HCT116 (cell line): ENCODE measurements at regions not wholly inside any gene's neighbourhood (a gene's known extent, or its start where the extent isn't known, plus 50 kb on each side); places are given as distances from the start of the nearest gene placed in this dataset.

ENCODE experiments used
- ATAC-seq: fragments of 200-7000 bp; cut with Tn5 transposase; 2 replicates; pipeline ENCODE4 v1.9.1; 2020; ENCODE audit warnings: mild to moderate bottlenecking, moderate library complexity
- BruUV-seq: library from RNA; stranded (reverse); fragments of 400-500 nt; replicated peaks from 2 replicates; lab custom pipeline; 2021; lab: Mats Ljungman, UMichigan
- CTCF ChIA-PET: fragments of 300-600 bp; sonication (Branson Sonifier 250); formaldehyde crosslinking; loops from one replicate; lab custom pipeline; 2021; ENCODE audit warnings: antibody characterized with exemption; lab: Charles Lee
- POLR2A ChIA-PET: fragments of 300-600, 350-600 bp; sonication (Branson Sonifier 250); formaldehyde crosslinking; loops from one replicate; lab custom pipeline; 2021; ENCODE audit warnings: antibody characterized with exemption; lab: Charles Lee
- RAD21 ChIA-PET, 2 experiments: fragments of 300-600 bp; sonication (Branson Sonifier 250); formaldehyde crosslinking; loops; one replicate each; lab custom pipeline; 2023; ENCODE audit warnings: low total read pairs in 2 of 2; ENCODE audit not compliant: uncharacterized antibody in 2 of 2, unreplicated experiment in 2 of 2, low non-redundant PET in 1 of 2; lab: Charles Lee
- DNase-seq: peaks from one replicate; pipeline ENCODE4 v3.0.0-alpha.2; 2010; ENCODE audit warnings: low read depth, low spot score
- H2AFZ ChIP-seq: fragments of 200-600 bp; shearing (Covaris generic), sonication (generic); 2 replicates; pipeline ENCODE4 v1.6.1; 2017; ENCODE audit warnings: low read depth, mixed run types, mixed read lengths, antibody characterized with exemption, low read length; ENCODE audit not compliant: poor library complexity, severe bottlenecking
- H3K27ac ChIP-seq: 2 replicates; pipeline ENCODE4 v1.5.1; 2012; ENCODE audit warnings: low read depth, low read length
- H3K27me3 ChIP-seq: fragments of 200-600 bp; sonication (generic); 2 replicates; pipeline ENCODE4 v1.6.1; 2016; ENCODE audit warnings: mixed run types, low read length, mixed read lengths; ENCODE audit not compliant: insufficient read depth
- H3K36me3 ChIP-seq, 2 experiments: fragments of 200-500 bp in 1 of 2; fragments of 200-600 bp in 1 of 2; sonication (Bioruptor generic) in 1 of 2; sonication (generic) in 1 of 2; 2 replicates each; pipeline versions ENCODE4 v1.5.1 to v1.6.1; 2014 to 2016; ENCODE audit warnings: low read length in 2 of 2, inconsistent platforms in 1 of 2, mixed read lengths in 1 of 2, mixed run types in 1 of 2; ENCODE audit not compliant: insufficient read depth in 2 of 2, control insufficient read depth in 1 of 2
- H3K4me1 ChIP-seq, 2 experiments: fragments of 200-600 bp in 1 of 2; sonication (generic) in 1 of 2; 2 replicates each; pipeline versions ENCODE4 v1.5.1 to v1.6.1; 2012 to 2017; ENCODE audit warnings: low read length in 2 of 2, inconsistent platforms in 1 of 2, mild to moderate bottlenecking in 1 of 2, mixed read lengths in 1 of 2, mixed run types in 1 of 2, moderate library complexity in 1 of 2; ENCODE audit not compliant: insufficient read depth in 2 of 2, control insufficient read depth in 1 of 2
- H3K4me2 ChIP-seq: fragments of 200-600 bp; sonication (generic); 2 replicates; pipeline ENCODE4 v1.6.1; 2017; ENCODE audit warnings: mixed run types, low read length, mixed read lengths
- H3K4me3 ChIP-seq, 2 experiments: fragments of 200-600 bp in 1 of 2; sonication (generic) in 1 of 2; replicated peaks in 1 of 2; 2 replicates each; pipeline ENCODE4 v1.5.1; 2011 to 2016; ENCODE audit warnings: low read length in 2 of 2, control low read depth in 1 of 2, low read depth in 1 of 2, mild to moderate bottlenecking in 1 of 2, mixed read lengths in 1 of 2, mixed run types in 1 of 2
- H3K79me2 ChIP-seq: fragments of 200-600 bp; sonication (generic); 2 replicates; pipeline ENCODE4 v1.6.1; 2017; ENCODE audit warnings: mild to moderate bottlenecking, mixed run types, low read length, moderate library complexity, mixed read lengths; ENCODE audit not compliant: insufficient read depth
- H3K9ac ChIP-seq: fragments of 200-600 bp; sonication (generic); 2 replicates; pipeline ENCODE4 v1.6.1; 2016; ENCODE audit warnings: low read length, mixed read lengths
- H3K9me2 ChIP-seq: fragments of 200-600 bp; sonication (generic), shearing (Covaris generic); 2 replicates; pipeline ENCODE4 v1.6.1; 2017; ENCODE audit warnings: mixed run types, mild to moderate bottlenecking, moderate library complexity; ENCODE audit not compliant: insufficient read depth
- H3K9me3 ChIP-seq, 2 experiments: fragments of 200-500 bp in 1 of 2; fragments of 200-600 bp in 1 of 2; sonication (Bioruptor generic) in 1 of 2; sonication (generic) in 1 of 2; 2 replicates each; pipeline ENCODE4 v1.6.1; 2014 to 2017; ENCODE audit warnings: low read length in 2 of 2, mixed read lengths in 2 of 2, inconsistent platforms in 1 of 2, low read depth in 1 of 2, mild to moderate bottlenecking in 1 of 2, mixed run types in 1 of 2, moderate library complexity in 1 of 2; ENCODE audit not compliant: control insufficient read depth in 1 of 2, insufficient read depth in 1 of 2
- H4K20me1 ChIP-seq: fragments of 200-600 bp; sonication (generic), shearing (Covaris generic); 2 replicates; pipeline ENCODE4 v1.6.1; 2017; ENCODE audit warnings: mixed run types, mild to moderate bottlenecking, moderate library complexity; ENCODE audit not compliant: insufficient read depth
- EGR1 ChIP-seq: IDR thresholded peaks from 2 replicates; pipeline ENCODE4 v1.6.1; 2012; ENCODE audit warnings: low read depth
- FOSL1 ChIP-seq: IDR thresholded peaks from 2 replicates; pipeline ENCODE4 v1.6.1; 2012; ENCODE audit warnings: low read depth
- JUND ChIP-seq: IDR thresholded peaks from 2 replicates; pipeline ENCODE4 v1.6.1; 2012
- POLR2AphosphoS5 ChIP-seq: IDR thresholded peaks from 2 replicates; pipeline ENCODE4 v1.6.1; 2011; ENCODE audit warnings: mild to moderate bottlenecking, low read depth, low read length, moderate library complexity
- RAD21 ChIP-seq: IDR thresholded peaks from 2 replicates; pipeline ENCODE4 v1.6.1; 2012; ENCODE audit warnings: low read depth, mild to moderate bottlenecking
- SIN3A ChIP-seq: IDR thresholded peaks from 2 replicates; pipeline ENCODE4 v1.6.1; 2012; ENCODE audit warnings: low read depth
- YY1 ChIP-seq: IDR thresholded peaks from 2 replicates; pipeline ENCODE4 v1.6.1; 2011; ENCODE audit warnings: low read length, low read depth, moderate library complexity, mild to moderate bottlenecking; ENCODE audit not compliant: insufficient replicate concordance; ENCODE audit errors: extremely low read depth
- ZFX ChIP-seq: fragments of 450-650 bp; IDR thresholded peaks from 2 replicates; pipeline ENCODE4 v1.6.1; 2017
- ZNF274 ChIP-seq: fragments of 200-500 bp; sonication (Bioruptor generic); IDR thresholded peaks from 2 replicates; pipeline ENCODE4 v1.6.1; 2014; ENCODE audit warnings: mild to moderate bottlenecking, low read depth, low read length, inconsistent platforms
- intact Hi-C: fragments of 100-400 bp; cut with micrococcal nuclease; formaldehyde crosslinking; loops from 2 replicates; pipeline ENCODE4 v1.10.0; 2022
- TF ChIP-seq, protein P1 (sequence below): IDR thresholded peaks from 2 replicates; pipeline ENCODE4 v1.6.1; 2011; ENCODE audit warnings: mild to moderate bottlenecking, low read length, moderate library complexity; ENCODE audit not compliant: insufficient replicate concordance; ENCODE audit errors: extremely low read depth
- TF ChIP-seq, protein P2 (sequence below): IDR thresholded peaks from 2 replicates; pipeline ENCODE4 v1.6.1; 2012
- TF ChIP-seq, protein P3 (sequence below): IDR thresholded peaks from 2 replicates; pipeline ENCODE4 v1.6.1; 2012; ENCODE audit warnings: low read depth
- TF ChIP-seq, protein P4 (sequence below): IDR thresholded peaks from 2 replicates; pipeline ENCODE4 v1.6.1; 2012

DNA sequence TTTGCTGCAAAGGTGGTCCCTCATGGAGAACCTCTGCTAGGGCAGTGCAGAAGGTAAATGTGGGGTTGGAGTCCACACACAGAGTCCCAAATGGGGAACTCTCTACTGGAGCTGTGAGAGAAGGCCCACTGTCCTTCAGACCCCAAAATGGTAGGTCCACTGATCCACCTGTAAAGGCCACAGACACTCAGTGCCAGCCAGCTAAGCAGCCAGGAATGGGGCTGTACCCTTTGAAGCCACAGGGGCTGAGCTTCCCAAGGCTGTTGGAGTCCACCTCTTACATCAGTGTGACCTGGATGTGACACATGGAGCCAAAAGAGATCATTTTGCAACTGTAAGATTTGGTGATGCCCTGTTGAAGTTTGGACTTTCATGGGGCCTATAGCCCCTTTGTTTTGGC, 252.4 kb upstream of the GULP1 start:
- H3K27me3 ChIP-seq, result no peaks in the 10 kb centered on the region
- CTCF ChIA-PET, result no interaction called here
- H3K79me2 ChIP-seq, result no peaks in the 10 kb centered on the region
- no peak overlapping the region for H2AFZ ChIP-seq
- H3K4me2 ChIP-seq, result no peak overlapping the region
- H3K4me3 ChIP-seq, result no peak overlapping the region
- no peaks in the 10 kb centered on the region for H4K20me1 ChIP-seq
- BruUV-seq, result no TSS peak
- H3K27ac ChIP-seq, result no peak overlapping the region
- no peaks in the 10 kb centered on the region for H3K9me3 ChIP-seq
- intact Hi-C loops, result no loop called here
- POLR2A ChIA-PET, result no interaction called here
- RAD21 ChIA-PET, result no interaction called here
- no peaks in the 10 kb centered on the region for H3K9me2 ChIP-seq
- no peak; the same call in 1 of the 2 replicates for ATAC-seq
- TF ChIP-seq, protein P1, sequence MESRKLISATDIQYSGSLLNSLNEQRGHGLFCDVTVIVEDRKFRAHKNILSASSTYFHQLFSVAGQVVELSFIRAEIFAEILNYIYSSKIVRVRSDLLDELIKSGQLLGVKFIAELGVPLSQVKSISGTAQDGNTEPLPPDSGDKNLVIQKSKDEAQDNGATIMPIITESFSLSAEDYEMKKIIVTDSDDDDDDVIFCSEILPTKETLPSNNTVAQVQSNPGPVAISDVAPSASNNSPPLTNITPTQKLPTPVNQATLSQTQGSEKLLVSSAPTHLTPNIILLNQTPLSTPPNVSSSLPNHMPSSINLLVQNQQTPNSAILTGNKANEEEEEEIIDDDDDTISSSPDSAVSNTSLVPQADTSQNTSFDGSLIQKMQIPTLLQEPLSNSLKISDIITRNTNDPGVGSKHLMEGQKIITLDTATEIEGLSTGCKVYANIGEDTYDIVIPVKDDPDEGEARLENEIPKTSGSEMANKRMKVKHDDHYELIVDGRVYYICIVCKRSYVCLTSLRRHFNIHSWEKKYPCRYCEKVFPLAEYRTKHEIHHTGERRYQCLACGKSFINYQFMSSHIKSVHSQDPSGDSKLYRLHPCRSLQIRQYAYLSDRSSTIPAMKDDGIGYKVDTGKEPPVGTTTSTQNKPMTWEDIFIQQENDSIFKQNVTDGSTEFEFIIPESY, result no peak
- TF ChIP-seq ZNF274, result no peak
- TF ChIP-seq RAD21, result no peak
- TF ChIP-seq FOSL1, result no peak
- TF ChIP-seq, protein P2, sequence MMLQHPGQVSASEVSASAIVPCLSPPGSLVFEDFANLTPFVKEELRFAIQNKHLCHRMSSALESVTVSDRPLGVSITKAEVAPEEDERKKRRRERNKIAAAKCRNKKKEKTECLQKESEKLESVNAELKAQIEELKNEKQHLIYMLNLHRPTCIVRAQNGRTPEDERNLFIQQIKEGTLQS, result no peak
- TF ChIP-seq, protein P3, sequence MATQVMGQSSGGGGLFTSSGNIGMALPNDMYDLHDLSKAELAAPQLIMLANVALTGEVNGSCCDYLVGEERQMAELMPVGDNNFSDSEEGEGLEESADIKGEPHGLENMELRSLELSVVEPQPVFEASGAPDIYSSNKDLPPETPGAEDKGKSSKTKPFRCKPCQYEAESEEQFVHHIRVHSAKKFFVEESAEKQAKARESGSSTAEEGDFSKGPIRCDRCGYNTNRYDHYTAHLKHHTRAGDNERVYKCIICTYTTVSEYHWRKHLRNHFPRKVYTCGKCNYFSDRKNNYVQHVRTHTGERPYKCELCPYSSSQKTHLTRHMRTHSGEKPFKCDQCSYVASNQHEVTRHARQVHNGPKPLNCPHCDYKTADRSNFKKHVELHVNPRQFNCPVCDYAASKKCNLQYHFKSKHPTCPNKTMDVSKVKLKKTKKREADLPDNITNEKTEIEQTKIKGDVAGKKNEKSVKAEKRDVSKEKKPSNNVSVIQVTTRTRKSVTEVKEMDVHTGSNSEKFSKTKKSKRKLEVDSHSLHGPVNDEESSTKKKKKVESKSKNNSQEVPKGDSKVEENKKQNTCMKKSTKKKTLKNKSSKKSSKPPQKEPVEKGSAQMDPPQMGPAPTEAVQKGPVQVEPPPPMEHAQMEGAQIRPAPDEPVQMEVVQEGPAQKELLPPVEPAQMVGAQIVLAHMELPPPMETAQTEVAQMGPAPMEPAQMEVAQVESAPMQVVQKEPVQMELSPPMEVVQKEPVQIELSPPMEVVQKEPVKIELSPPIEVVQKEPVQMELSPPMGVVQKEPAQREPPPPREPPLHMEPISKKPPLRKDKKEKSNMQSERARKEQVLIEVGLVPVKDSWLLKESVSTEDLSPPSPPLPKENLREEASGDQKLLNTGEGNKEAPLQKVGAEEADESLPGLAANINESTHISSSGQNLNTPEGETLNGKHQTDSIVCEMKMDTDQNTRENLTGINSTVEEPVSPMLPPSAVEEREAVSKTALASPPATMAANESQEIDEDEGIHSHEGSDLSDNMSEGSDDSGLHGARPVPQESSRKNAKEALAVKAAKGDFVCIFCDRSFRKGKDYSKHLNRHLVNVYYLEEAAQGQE, result no peak
- no peak for TF ChIP-seq YY1
- TF ChIP-seq, protein P4, sequence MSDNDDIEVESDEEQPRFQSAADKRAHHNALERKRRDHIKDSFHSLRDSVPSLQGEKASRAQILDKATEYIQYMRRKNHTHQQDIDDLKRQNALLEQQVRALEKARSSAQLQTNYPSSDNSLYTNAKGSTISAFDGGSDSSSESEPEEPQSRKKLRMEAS, result no peak
- no peak for TF ChIP-seq JUND
- no peak for TF ChIP-seq POLR2AphosphoS5
- TF ChIP-seq SIN3A, result no peak
- no peak for TF ChIP-seq EGR1
- TF ChIP-seq ZFX, result no peak
- no peaks in the 10 kb centered on the region for H3K36me3 ChIP-seq
- H3K4me1 ChIP-seq, result 0 out of 4 replicates have a peak, but pooled peaks cover 0 to 5% of the 10 kb centered on the region in 2 experiments
- DNase-seq, result no peak
- no peak overlapping the region for H3K9ac ChIP-seq
